Mammary epithelial cell (primary cell): ENCODE measurements at regions not wholly inside any gene's neighbourhood (a gene's known extent, or its start where the extent isn't known, plus 50 kb on each side); places are given as distances from the start of the nearest gene placed in this dataset.

Experiments used
- CTCF ChIP-seq, 2 donors: IDR thresholded peaks in 1 of 2; conservative IDR thresholded peaks in 1 of 2; 2 replicates each; pipeline ENCODE4 v1.5.1; 2011 to 2012; ENCODE audit warnings: inconsistent platforms in 2 of 2, low read length in 2 of 2, mild to moderate bottlenecking in 2 of 2, control low read depth in 1 of 2, low read depth in 1 of 2; ENCODE audit not compliant: insufficient read depth in 1 of 2; ENCODE audit errors: extremely low read depth in 1 of 2
- EZH2 ChIP-seq: IDR thresholded peaks from 2 replicates; pipeline ENCODE4 v1.6.1; 2012; ENCODE audit warnings: low read length, inconsistent platforms, borderline replicate concordance

- TF ChIP-seq CTCF (conservative IDR thresholded peaks at IDR 0.05 in 1 of 2, IDR thresholded peaks at IDR 0.05 in 1 of 2; ENCODE audit: extremely low read depth in 1 of 2, insufficient read depth in 1 of 2, low read depth in 1 of 2, low read length in 2 of 2), result no peak
- no peak for TF ChIP-seq EZH2
Measured at GRCh38 chr16:5826332-5826731, 728.7 kb upstream of the EEF2KMT start.
